Left colon (tissue), 2 donors: ENCODE measurements at regions not wholly inside any gene's neighbourhood (a gene's known extent, or its start where the extent isn't known, plus 50 kb on each side); places are given as distances from the start of the nearest gene placed in this dataset.
A peak's percentile ranks its signal among the peaks of the same experiment; 100 is the strongest.

Experiments used
- ATAC-seq: fragments of 200-7000 bp; cut with Tn5 transposase; one replicate; pipeline ENCODE4 v1.9.1; 2020; ENCODE audit warnings: mild to moderate bottlenecking, moderate library complexity
- DNase-seq, 2 donors: peaks; one replicate each; pipeline ENCODE4 v3.0.0-alpha.2; 2020
- intact Hi-C, 2 donors: fragments of 100-400 bp; cut with DNase I in 1 of 2; cut with micrococcal nuclease in 1 of 2; formaldehyde crosslinking; loops; one replicate each; pipeline versions ENCODE4 v1.11.2 to v1.14.0; 2022; cut with DNase I, micrococcal nuclease
- donor health status: DM: no; HTN: no; CAD: no.
- donor health status: DM: yes; HTN: yes; CAD: no.

DNA sequence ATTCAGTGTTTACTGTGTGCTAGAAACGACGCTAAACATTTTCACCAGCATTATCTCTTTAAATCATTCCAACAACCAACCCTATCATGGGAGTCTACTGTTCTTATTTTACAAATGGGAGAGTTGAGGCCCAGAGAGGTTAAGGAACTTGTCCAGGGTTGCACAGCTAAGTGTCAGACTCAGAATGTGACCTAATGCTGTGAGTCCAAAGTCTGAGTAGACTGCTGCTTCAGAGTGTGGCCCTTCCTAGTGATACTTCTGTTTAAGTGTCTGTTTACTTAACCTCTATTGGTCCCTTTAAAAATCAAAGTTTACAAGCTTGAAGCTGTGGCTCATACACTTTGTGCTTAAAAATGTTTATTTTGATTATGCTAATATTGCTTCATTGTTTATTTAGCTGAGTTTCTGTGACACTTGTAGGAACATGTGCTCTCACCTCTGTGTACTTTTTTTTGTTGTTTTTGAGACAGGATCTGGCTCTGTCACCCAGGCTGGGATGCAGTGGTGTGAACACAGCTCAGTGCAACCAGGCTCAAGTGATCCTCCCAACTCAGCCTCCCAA is 84.4 kb upstream of the SYPL1 start:
- no peak for DNase-seq
- intact Hi-C loops: no loop called here
- peak; percentile 85 for ATAC-seq

DNA sequence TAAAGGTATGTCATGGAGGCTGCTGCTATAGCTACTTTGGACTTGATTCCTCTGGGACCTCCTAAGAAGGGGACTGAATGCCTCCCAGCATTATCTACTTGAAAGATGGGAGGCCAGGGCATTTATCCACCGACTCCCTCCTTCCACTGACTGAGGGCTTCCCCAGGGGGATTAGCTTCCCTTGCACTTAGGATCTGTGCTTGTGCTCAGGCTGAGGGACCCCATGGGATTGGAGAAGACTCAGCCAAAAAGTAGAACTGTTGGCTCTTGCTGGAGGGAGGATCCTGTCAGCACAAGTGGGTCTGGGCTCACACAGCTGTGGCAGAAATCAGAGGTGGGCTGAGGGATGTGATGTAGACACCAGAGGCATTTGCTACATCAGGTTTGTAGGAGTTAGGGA is 81.5 kb upstream of the SYPL1 start:
- intact Hi-C loops: no loop called here
- ATAC-seq (no peak), DNase-seq (no peak)

DNA sequence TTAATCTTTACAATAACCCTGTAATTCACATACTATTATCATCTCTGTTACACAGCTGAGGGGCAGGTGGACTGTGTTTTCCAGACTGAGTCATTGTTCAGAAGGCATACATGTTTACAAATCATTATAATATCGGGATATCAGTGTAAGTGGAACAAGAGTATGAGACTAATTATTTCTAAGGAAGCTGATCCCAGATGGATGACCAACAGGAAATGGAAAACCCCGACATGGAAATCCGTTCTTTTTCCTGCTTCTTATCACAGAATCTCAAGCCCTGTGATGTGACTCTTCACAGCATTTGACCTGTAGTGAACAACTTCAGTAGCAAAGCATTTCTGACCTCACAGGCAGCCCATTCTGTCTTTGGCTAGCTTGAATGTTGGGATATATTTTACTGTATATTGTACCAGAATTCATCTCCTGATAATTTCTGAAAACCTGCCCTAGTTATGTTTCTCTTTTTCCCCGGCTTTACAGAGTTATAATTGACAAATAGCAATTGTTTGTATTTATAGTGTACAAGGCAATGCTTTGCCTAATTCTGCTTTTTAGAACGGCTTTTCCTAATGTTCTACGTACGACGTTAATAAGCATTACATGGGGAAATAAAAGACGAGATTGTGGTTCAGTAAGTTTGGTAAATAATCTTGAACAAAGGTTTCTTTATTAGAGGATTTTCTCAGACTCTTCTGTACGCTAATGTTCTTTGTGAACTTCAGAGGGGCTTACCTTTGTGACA is 78.6 kb upstream of the SYPL1 start:
- ATAC-seq: no peak
- DNase-seq: no peak
- intact Hi-C loops: no loop called here

DNA sequence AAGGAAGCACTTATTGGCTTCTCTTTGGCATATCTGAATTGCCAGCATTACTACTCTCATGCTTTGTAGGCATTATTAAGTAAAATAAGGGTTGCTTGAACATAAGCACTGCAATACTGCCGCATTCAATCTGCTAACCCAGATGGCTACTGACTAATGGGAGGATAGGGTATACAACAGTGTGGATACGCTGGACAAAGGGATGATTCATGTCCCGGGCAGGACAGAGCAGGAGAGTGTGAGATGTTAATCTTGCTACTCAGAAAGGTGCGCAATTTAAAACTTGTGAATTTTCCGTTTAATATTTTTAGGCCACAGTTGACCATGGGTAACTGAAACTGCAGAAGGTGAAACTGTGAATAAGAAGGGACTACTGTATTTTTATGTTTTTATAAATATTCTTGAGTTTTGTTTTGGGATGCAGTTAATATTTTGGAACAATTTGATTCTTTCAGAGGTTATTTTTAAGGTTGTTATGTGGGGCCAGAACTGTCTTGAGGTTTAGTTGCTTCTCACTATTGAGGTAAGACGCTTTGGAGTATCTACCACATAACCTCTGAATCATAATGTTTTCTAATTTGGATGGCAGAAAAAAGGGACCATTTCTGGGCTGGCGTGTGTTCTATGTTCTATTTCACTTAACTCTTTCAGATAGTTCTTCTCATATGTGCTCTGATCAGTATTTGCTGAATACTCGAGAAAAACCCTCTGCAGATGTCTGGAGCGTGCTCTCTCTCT is 75.7 kb upstream of the SYPL1 start:
- ATAC-seq: no peak
- intact Hi-C loops: no loop called here
- DNase-seq: no peak

DNA sequence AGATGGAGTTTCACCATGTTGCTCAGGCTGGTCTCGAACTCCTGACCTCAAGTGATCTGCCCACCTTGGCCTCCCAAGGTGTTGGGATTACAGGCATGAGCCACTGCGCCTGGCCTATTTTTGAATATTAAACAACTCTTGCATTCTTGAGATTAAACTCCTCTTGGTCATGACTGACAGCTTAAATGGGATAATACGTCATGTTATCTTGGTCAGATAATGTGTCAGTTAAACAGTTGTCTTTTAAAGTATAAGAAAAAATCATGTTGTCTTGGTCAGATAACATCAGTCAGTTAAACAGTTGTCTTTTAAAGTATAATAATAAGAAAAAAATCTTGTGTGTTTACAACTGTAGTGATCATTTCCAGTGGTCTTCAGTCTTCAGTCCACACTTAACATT is 73.6 kb upstream of the SYPL1 start:
- DNase-seq (no peak), ATAC-seq (no peak)
- intact Hi-C loops: no loop called here

DNA sequence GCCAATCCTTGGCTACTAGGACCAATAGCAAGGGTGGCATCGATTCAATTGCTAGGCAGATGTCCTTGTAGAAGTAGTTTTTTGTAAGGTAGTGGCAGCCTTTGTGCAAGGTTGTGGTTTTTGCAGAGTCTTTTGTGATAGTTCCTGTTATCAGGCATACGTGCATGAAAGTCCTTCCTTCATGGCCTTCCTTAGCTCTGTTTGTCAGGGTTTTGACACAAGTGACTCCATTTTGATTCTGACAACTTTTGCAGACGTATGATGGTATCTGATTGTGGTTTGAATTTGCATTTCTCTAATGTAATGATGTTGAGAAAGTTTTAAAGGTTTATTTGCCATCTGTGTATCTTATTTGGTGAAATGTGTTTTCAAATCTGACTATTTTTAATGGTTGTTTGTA is 71.8 kb upstream of the SYPL1 start:
- intact Hi-C loops: no loop called here
- DNase-seq (no peak), ATAC-seq (no peak)

DNA sequence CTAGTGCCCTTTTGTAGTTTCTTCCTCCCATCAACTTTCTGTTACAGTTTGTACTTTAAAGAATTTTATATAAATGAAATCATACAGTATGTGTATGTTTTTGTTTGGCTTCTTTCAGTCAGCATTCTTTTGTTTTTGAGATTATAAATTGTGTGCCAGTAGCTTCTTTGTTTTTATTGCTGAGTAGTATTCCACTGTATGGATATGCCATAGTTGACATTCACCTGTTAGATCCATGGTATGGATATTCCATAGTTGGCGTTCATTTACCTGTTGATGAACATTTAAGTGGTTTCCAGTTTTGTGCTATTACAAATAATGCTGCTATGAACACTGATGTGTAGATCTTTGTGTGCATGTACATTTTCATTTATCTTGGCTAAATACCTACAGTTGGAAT is 70.8 kb upstream of the SYPL1 start:
- ATAC-seq: no peak
- intact Hi-C loops: no loop called here
- DNase-seq: no peak

DNA sequence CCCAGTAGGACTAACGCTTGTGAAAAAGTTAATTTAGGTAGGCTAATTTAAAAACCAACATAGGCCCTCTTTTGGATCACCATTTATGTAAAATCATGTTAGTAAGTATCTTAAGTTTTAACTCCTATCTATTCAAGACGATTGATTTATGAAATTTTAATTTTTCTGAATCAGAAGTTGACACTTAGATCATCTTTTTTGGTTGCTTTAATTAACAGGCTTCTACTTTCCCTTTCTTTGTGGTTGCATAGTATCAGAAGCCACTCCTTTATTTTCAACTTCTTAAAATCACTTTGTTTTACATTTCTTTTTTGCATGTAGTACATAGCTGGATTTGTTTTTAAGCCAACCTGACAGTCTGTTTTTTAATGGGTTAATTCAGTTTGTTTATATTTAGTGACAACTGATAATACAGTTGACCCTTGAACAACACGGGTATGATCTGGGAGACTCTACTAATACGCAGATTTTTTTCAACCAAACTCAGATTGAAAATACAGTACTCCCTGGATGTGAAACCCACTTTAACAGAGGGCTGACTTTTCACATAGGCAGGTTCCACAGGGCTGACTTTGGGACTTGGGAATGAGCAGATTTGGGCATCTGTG is 69.7 kb upstream of the SYPL1 start:
- ATAC-seq (no peak), DNase-seq (no peak)
- intact Hi-C loops: no loop called here

DNA sequence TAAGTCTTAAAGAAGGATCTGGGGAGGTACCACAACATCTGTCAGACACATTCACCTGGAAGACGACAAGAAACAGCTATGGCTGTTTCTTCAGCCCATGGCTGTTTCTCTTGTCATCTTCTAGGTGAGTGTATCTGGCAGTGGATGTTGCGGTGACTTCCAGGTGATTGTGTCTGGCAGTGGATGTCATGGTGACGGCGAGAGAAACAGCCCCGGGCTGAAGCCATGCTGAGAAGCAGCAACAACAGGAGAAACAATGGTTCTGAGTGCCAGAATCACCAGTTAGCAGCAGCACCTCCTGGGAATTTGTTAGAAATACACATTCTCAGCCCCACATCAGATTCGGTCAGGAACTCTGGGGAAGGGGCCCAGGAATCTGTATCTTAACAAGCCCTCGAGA is 68.6 kb upstream of the SYPL1 start:
- intact Hi-C loops: no loop called here
- DNase-seq: no peak
- ATAC-seq: no peak

DNA sequence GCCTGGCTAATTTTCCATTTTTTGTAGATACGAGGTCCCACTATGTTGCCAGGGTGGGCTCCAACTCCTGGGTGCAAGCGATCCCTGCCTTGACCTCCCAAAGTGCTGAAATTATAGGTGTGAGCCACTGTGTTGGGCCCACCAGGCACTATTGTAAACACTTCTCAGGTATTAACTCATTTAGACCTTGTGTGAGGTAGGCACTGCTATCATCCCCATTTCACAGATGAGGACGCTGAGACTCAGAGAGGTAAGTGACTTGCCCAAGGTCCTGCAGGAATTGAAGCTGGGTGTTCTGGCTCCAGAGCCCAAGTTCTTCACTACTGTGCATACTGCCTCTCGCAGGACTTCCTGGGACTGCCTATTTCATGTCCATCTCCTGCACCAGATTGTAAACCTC is 67.1 kb upstream of the SYPL1 start:
- intact Hi-C loops: loop anchor here in 1 of 2 donors (5.0 kb wide), 1 partner anchor 288 kb away; no protein-coding TSS in a partner anchor
- DNase-seq (no peak), ATAC-seq (no peak)

DNA sequence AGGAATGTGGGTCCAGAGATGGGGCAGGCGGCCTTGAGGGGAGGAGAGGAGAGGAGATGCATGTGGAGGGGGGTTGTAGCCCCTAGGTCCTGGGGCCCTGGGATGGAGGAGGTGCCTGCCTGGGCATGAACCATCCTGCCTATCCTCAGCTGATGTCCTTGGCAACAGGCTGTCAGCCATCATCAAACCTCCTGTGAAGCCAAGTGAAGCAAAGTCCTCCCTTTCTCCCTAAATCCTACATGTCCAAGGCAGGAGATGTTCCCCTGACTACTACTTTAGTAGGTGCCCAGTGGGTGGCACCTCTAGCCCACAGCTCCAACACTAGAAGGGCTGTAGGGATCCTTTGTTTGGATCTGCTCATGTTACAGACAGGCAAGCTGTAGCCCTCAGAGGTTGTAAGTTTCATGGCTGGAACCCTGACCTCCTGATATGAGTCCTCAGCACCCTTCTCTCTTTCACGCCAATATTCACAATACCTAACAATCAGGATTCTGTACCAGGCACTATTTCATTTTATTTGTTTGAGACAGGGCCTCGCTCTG is 66.6 kb upstream of the SYPL1 start:
- intact Hi-C loops: loop anchor here in 1 of 2 donors (5.0 kb wide), 1 partner anchor 289 kb away; no protein-coding TSS in a partner anchor
- DNase-seq (no peak), ATAC-seq (peak; percentile 30)

DNA sequence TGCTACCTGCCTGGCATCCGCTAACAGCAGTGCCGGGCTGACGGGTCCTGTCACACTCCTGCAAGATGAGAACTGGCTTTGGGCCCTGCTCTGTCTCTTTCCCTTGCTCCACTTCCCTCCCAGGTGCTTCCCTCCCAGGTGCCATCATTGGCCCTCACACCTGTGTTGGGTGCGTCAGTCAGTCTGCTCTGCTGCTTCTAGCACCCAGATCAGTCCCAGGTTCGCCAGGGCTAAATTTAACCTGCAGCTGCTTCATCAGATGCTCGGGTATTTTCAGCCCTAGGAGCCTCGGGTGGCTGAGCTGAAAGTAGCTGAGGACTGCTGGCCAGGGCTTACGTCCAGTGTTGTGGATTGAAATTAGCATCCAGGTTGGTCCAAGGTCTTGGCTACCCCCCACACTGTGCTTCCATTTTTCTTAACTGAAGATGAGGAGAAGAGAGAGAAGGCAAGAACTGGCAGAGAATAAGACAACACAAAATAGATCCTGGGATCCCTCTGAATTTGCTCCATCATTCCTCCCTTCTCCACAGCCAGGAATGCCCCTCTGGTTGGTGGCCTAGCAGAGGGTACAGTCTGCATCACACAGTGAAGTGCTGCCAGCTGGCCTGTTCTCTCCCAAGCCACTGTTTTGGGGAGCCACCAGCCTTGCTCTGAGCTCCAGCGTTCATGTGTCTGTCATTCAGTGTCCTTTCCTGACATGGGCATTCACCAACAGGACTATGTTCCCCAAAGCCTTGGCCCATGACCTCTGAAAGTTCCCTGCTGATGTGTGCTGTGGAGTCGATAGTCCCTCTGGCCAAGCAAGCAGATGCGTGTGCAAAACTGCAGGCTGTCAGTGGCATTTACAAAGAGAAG is 65.9 kb upstream of the SYPL1 start:
- ATAC-seq (no peak), DNase-seq (no peak)
- intact Hi-C loops: loop anchor here (2.0 to 5.0 kb wide), 2 partner anchors 285 to 289 kb away; no protein-coding TSS in a partner anchor

DNA sequence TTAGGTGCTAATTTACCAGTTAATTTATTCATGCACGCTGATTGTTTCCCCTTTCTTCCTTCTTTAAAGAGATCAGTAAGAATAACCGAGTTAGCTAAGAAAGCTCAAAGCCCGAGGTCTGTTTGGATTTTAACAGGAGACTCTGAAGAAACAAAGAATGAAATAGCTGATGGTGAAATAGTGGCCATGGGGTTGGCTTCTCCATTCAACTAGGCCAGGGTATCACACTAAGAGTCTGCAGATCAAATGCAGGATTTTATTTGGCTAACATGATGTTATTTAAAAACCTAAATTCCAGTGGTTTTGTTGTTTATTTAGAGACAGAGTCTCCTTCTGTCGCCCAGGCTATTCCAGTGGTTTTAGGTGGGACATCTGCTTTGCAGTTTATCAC is 65.2 kb upstream of the SYPL1 start:
- no peak for DNase-seq
- ATAC-seq: no peak
- intact Hi-C loops: loop anchor here (2.0 to 5.0 kb wide), 2 partner anchors 286 to 290 kb away; no protein-coding TSS in a partner anchor

DNA sequence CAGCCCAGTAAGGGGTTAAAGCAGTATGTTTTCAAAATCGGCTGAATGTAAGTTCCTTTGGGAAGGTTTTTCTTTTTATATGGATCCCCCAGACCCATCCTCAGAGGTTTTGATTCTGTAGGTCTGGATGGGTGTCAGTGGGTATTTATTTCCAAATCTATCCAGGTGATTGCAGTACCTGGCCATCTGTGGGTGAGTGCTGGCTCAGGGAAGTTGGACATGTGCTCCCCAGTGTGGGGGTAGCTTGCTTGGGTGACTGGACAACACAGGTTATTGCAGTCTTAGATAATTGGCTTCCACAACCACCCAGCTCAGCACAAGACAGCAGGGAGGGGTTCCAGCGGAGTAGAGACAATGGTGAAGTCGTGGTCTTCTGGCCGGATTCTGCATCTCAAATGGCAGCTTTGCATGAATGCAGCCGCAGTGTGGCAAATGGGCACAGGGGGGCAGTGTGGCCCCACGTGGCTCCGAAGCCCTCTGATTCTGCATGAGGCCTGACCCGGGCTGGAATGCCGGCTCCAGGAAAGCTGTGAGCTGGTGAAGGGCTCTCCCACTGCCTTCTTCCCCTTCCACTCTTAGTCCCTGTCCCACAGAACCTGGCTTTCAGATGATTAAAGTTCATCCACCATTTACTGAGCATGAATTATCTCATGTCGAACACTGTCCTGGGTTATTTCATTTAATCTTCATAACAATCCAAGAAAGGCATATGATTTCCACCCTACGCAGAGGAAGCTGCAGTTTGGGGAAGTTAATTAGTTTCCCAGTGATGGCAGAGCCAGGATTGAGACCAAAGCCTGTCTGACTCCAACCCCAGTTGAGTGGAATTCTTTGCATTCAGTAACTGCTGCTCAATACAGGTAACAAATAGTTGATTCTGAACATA is 64.5 kb upstream of the SYPL1 start:
- intact Hi-C loops: loop anchor here (2.0 to 5.0 kb wide), 2 partner anchors 286 to 291 kb away; no protein-coding TSS in a partner anchor
- peak; percentile 60 to 86 for DNase-seq
- ATAC-seq: peak; percentile 95

DNA sequence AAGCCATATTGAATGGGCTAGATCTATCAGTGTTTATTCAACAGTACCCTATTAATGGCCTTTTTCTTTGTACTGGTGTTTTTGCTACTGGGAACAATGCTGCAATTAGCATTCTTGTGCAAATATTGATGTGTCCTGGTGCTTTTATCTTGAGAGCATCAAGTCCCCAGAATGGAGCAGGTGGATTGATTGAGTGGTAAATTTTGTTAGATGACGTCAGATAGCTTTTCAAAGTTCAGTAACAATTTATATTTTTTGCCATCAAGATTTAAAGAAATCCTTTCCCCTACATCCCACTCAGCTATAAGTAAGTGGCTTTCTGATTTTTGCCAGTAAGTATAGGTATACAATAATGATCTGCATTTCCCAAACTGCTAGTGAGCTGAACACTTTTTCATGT is 63.4 kb upstream of the SYPL1 start:
- intact Hi-C loops: loop anchor here in 1 of 2 donors (5.0 kb wide), 1 partner anchor 292 kb away; no protein-coding TSS in a partner anchor
- no peak for DNase-seq
- no peak for ATAC-seq

DNA sequence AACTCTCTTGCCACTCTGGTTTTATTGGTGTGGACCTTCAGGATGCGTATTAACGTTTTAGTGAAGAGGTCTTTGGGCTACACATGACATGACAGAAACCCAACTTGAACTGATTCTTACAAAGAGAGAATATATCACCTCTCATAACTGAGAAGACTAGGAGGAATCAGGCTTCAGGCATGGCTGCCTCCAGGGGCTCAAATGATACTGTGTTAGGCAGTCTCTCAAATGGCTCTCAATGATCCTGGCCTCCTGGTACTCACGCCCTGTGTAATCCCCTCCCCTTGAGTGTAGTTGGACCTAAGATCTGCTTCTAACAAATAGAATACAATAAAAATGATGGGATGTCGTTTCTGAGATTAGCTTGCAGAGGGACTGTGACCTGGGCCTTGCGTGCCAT is 58.5 kb upstream of the SYPL1 start:
- ATAC-seq: no peak
- intact Hi-C loops: no loop called here
- DNase-seq: no peak

DNA sequence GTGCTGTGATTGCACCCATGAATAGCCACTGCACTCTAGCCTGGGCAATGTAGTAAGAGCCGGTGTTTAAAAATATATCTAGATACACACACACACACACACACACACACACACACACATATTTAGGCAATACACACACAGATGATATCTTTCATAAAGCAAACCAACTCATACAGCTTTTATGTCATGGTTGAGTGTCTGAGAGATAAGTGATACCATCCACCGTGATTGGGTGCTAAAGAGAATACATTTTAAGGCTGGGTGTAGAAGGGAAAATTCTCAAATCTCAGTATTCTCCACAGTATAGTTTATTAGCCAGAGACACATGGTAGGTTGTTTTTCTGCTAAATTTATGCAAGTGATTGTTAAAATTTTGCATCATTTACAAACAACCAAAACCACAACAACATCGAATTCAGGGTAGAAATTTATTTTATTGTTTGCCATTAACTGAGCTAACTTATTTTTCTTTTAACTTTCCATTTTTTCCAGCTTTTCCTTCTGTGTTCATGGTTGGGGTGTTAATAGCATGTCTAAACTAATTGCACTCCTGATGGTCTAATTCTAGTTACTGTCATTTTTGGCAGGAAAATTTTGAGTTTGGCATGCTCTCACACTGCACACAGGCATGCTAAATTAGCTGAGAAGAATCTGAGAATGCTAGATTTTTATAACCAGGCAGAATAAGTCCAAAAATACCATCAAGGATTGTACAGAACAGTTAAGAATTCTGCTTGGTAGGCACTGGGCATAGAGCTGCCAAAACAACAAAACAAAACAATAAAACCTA is 57.9 kb upstream of the SYPL1 start:
- ATAC-seq (no peak), DNase-seq (no peak)
- intact Hi-C loops: no loop called here
